CD14-positive monocyte (primary cell): ENCODE measurements at regions not wholly inside any gene's neighbourhood (a gene's known extent, or its start where the extent isn't known, plus 50 kb on each side); places are given as distances from the start of the nearest gene placed in this dataset.

ENCODE experiments used
- DNase-seq, 3 donors: peaks; one replicate each; pipeline ENCODE4 v3.0.0-alpha.2; 2011 to 2022
- H2AFZ ChIP-seq: 2 replicates; pipeline ENCODE4 v1.6.0; 2012; ENCODE audit warnings: mild to moderate bottlenecking, low read depth, low read length, inconsistent platforms; ENCODE audit not compliant: insufficient read depth, poor library complexity, severe bottlenecking
- H3K27ac ChIP-seq, 2 donors: 1 replicate in 1 of 2; 2 replicates in 1 of 2; pipeline ENCODE4 v1.5.1; 2012 to 2013; ENCODE audit warnings: low read length in 2 of 2, control low read depth in 1 of 2, inconsistent platforms in 1 of 2, low read depth in 1 of 2, mild to moderate bottlenecking in 1 of 2
- H3K27me3 ChIP-seq, 2 donors: one replicate each; pipeline versions ENCODE4 v1.6.0 to v1.6.1; 2011 to 2013; ENCODE audit warnings: low read length in 2 of 2; ENCODE audit not compliant: control insufficient read depth in 2 of 2, insufficient read depth in 2 of 2
- H3K36me3 ChIP-seq, 2 donors: replicated peaks in 1 of 2; 1 replicate in 1 of 2; 2 replicates in 1 of 2; pipeline versions ENCODE4 v1.5.1 to v1.6.1; 2012 to 2013; ENCODE audit warnings: low read length in 2 of 2, control low read depth in 1 of 2, inconsistent platforms in 1 of 2, mild to moderate bottlenecking in 1 of 2; ENCODE audit not compliant: insufficient read depth in 2 of 2, control insufficient read depth in 1 of 2
- H3K4me1 ChIP-seq, 2 donors: 1 replicate in 1 of 2; 2 replicates in 1 of 2; pipeline versions ENCODE4 v1.5.1 to v1.6.1; 2012 to 2013; ENCODE audit warnings: low read length in 2 of 2, control low read depth in 1 of 2, inconsistent platforms in 1 of 2, mild to moderate bottlenecking in 1 of 2, moderate library complexity in 1 of 2; ENCODE audit not compliant: insufficient read depth in 2 of 2, control insufficient read depth in 1 of 2
- H3K4me2 ChIP-seq: replicated peaks from 2 replicates; pipeline ENCODE3; 2012; ENCODE audit warnings: low read length, moderate library complexity, mild to moderate bottlenecking; ENCODE audit not compliant: poor library complexity, severe bottlenecking; ENCODE audit errors: extremely low read depth
- H3K4me3 ChIP-seq, 3 experiments: fragments of 200-600 bp in 1 of 3; sonication (generic) in 1 of 3; replicated peaks in 1 of 3; 1 replicate in 2 of 3; 2 replicates in 1 of 3; pipeline ENCODE4 v1.5.1; 2011 to 2013; ENCODE audit warnings: low read length in 3 of 3, mild to moderate bottlenecking in 3 of 3, control low read depth in 2 of 3, low read depth in 2 of 3, inconsistent platforms in 1 of 3, moderate library complexity in 1 of 3
- H3K79me2 ChIP-seq: 2 replicates; pipeline ENCODE4 v1.6.0; 2012; ENCODE audit warnings: mild to moderate bottlenecking, control low read depth, inconsistent platforms, low read length, moderate library complexity; ENCODE audit not compliant: insufficient read depth
- H3K9ac ChIP-seq: 2 replicates; pipeline ENCODE4 v1.6.0; 2017; ENCODE audit warnings: low read length, mild to moderate bottlenecking; ENCODE audit not compliant: insufficient read depth, poor library complexity, severe bottlenecking
- H3K9me3 ChIP-seq, 2 donors: replicated peaks in 1 of 2; 1 replicate in 1 of 2; 2 replicates in 1 of 2; pipeline versions ENCODE4 v1.5.1 to v1.6.1; 2012 to 2013; ENCODE audit warnings: low read length in 2 of 2, control low read depth in 1 of 2; ENCODE audit not compliant: control insufficient read depth in 1 of 2, insufficient read depth in 1 of 2
- H4K20me1 ChIP-seq: 2 replicates; pipeline ENCODE4 v1.6.0; 2012; ENCODE audit warnings: mild to moderate bottlenecking, low read length, control low read depth, moderate library complexity; ENCODE audit not compliant: insufficient read depth
- H3K27ac Mint-ChIP-seq, 7 donors: one replicate each; pipeline ENCODE4 v1.8.0; 2020; ENCODE audit warnings: mild to moderate bottlenecking in 7 of 7, mixed read lengths in 7 of 7, moderate library complexity in 6 of 7, inconsistent platforms in 2 of 7
- H3K27me3 Mint-ChIP-seq, 3 donors: one replicate each; pipeline ENCODE4 v1.8.0; 2021 to 2022; ENCODE audit warnings: low read depth in 3 of 3, mild to moderate bottlenecking in 3 of 3, mixed read lengths in 3 of 3, moderate library complexity in 3 of 3, inconsistent platforms in 1 of 3
- H3K36me3 Mint-ChIP-seq, 2 donors: one replicate each; pipeline ENCODE4 v1.8.0; 2020; ENCODE audit warnings: mixed read lengths in 2 of 2, inconsistent platforms in 1 of 2, mild to moderate bottlenecking in 1 of 2
- H3K4me1 Mint-ChIP-seq: one replicate; pipeline ENCODE4 v1.8.0; 2020; ENCODE audit warnings: mild to moderate bottlenecking, mixed read lengths
- H3K4me3 Mint-ChIP-seq, 2 donors: one replicate each; pipeline ENCODE4 v1.8.0; 2020; ENCODE audit warnings: mild to moderate bottlenecking in 2 of 2, mixed read lengths in 2 of 2, moderate library complexity in 1 of 2
- H3K9me3 Mint-ChIP-seq, 7 donors: one replicate each; pipeline ENCODE4 v1.8.0; 2020 to 2022; ENCODE audit warnings: mixed read lengths in 7 of 7, mild to moderate bottlenecking in 6 of 7, moderate library complexity in 6 of 7, inconsistent platforms in 2 of 7
- WGBS: methylation state at CpG from one replicate; pipeline ENCODE4 v1.1.5; 2013; ENCODE audit warnings: missing lambda C conversion rate; ENCODE audit not compliant: insufficient coverage; 5-methylcytosine and 5-hydroxymethylcytosine counted together
- intact Hi-C, 2 donors: fragments of 100-400 bp; cut with micrococcal nuclease; formaldehyde crosslinking; loops; one replicate each; pipeline versions ENCODE4 v1.15.0 to v1.15.1; 2023
- TF ChIP-seq, protein P1 (sequence below): fragments of 200-600 bp; IDR thresholded peaks from one replicate; pipeline ENCODE4 v1.8.0; 2022; ENCODE audit warnings: antibody characterized with exemption, mild to moderate bottlenecking

DNA sequence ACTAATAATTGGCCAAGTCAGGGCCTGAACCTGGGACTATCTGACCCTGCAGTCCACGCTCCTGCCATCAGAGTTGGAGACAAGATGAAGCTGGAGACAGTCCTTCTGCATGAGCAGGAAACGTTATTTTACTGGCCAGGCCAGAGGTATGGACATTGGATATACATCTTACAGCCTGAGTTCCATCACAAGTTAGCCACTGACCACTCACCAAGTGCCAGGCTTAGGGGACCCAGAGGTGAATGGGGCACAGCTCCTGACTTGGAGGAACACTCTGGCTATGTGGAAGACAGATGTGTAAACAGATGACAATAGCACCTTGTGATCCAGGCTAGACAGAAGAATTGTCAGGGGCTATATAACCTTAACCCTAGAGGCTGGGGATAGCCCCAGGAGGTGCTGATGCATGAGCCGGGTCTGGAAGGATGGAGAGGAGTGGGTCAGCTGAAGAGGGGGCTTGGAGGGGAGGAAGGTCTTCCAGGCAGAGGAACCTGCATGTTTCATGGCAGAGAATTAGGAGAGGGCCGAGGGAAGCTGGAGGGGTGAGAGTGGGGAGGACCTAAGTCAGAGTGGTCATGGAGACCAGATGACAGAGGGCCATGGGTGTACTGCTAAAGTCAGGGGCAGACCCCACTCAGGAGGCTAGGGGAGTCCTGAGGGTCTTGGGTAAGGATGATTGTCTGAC is 52.5 kb upstream of the DMRTB1 start:
- Mint-ChIP-seq H3K4me1 (peaks cover 4% of the 10 kb centered on the region), H3K9me3 (peaks cover 0 to 3% (median 0%) of the 10 kb centered on the region in 7 donors), H3K27ac (no peak overlapping the region), H3K4me3 (no peak overlapping the region), H3K27me3 (peaks cover 0 to 11% (median 5%) of the 10 kb centered on the region in 3 donors), H3K36me3 (no peaks in the 10 kb centered on the region)
- TF ChIP-seq, protein P1, sequence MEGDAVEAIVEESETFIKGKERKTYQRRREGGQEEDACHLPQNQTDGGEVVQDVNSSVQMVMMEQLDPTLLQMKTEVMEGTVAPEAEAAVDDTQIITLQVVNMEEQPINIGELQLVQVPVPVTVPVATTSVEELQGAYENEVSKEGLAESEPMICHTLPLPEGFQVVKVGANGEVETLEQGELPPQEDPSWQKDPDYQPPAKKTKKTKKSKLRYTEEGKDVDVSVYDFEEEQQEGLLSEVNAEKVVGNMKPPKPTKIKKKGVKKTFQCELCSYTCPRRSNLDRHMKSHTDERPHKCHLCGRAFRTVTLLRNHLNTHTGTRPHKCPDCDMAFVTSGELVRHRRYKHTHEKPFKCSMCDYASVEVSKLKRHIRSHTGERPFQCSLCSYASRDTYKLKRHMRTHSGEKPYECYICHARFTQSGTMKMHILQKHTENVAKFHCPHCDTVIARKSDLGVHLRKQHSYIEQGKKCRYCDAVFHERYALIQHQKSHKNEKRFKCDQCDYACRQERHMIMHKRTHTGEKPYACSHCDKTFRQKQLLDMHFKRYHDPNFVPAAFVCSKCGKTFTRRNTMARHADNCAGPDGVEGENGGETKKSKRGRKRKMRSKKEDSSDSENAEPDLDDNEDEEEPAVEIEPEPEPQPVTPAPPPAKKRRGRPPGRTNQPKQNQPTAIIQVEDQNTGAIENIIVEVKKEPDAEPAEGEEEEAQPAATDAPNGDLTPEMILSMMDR: no peak
- H3K9ac ChIP-seq: no peak overlapping the region
- no peaks in the 10 kb centered on the region for H4K20me1 ChIP-seq
- intact Hi-C loops: no loop called here
- H3K27ac ChIP-seq: no peak overlapping the region
- H2AFZ ChIP-seq: no peak overlapping the region
- DNase-seq: no peak
- no peak overlapping the region for H3K4me2 ChIP-seq
- H3K36me3 ChIP-seq: no peaks in the 10 kb centered on the region
- H3K27me3 ChIP-seq: no peaks in the 10 kb centered on the region
- no peak overlapping the region for H3K4me3 ChIP-seq
- WGBS: 92% methylated on average over 4 of the region's 4 CpGs
- no peaks in the 10 kb centered on the region for H3K4me1 ChIP-seq
- no peaks in the 10 kb centered on the region for H3K9me3 ChIP-seq
- H3K79me2 ChIP-seq: no peaks in the 10 kb centered on the region

DNA sequence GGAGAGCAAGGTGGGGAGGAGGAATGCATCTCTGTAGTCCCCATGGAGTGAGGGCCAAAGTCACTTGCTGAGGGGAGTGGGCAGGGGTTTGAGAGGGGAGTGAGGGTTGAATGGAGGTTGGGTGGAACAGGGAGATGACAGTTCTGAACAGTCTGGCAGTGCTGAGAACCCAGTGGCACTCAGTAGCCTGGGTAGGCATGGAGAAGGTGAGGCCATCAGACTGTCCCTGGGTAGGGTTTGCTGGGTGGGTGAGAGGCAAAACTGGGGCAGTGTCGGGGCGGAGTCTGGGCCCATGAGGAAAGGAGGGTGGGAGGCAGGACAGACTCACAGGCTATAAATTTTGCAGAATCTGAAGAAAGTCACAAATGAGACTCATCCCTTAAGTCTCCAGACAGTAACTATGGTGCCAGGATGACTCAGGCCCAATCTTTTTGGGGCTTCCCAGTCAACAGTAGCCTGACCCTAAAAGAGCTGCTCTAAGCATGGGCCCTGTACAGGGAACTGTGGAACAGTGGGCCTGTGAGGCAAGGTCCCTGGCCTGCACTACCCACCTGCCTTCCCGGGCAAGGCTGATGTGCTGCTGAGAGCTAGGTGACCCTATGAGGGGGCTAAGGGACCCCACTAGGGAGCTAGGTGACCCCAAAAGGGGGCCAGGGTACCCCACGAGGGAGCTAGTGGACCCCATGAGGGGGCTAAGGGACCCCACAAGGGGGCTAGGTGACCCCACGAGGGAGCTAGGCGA is 51.0 kb upstream of the DMRTB1 start:
- Histone ChIP-seq H3K79me2 (no peaks in the 10 kb centered on the region), H3K4me3 (no peak overlapping the region), H3K27ac (no peak overlapping the region), H3K27me3 (no peaks in the 10 kb centered on the region), H4K20me1 (no peaks in the 10 kb centered on the region), H3K36me3 (no peaks in the 10 kb centered on the region), H3K9me3 (no peaks in the 10 kb centered on the region), H2AFZ (no peak overlapping the region), H3K9ac (no peak overlapping the region), H3K4me1 (no peaks in the 10 kb centered on the region), H3K4me2 (no peak overlapping the region)
- TF ChIP-seq, protein P1: no peak
- Mint-ChIP-seq H3K27ac (no peak overlapping the region), H3K27me3 (peaks cover 0 to 10% (median 3%) of the 10 kb centered on the region in 3 donors), H3K9me3 (peaks cover 0 to 1% (median 0%) of the 10 kb centered on the region in 7 donors), H3K4me3 (no peak overlapping the region), H3K36me3 (no peaks in the 10 kb centered on the region), H3K4me1 (no peaks in the 10 kb centered on the region)
- 94% methylated on average over 6 of the region's 6 CpGs for WGBS
- intact Hi-C loops: no loop called here
- no peak for DNase-seq
